CD8-positive, alpha-beta memory T cell (primary cell): ENCODE measurements at regions not wholly inside any gene's neighbourhood (a gene's known extent, or its start where the extent isn't known, plus 50 kb on each side); places are given as distances from the start of the nearest gene placed in this dataset.

ENCODE experiments used
- CTCF ChIA-PET: fragments of 350-600 bp; sonication (Branson Sonifier 250); formaldehyde crosslinking; loops from one replicate; lab custom pipeline; 2021; ENCODE audit warnings: antibody characterized with exemption; lab: Charles Lee
- POLR2A ChIA-PET: fragments of 350-600 bp; sonication (Branson Sonifier 250); formaldehyde crosslinking; loops from one replicate; lab custom pipeline; 2021; ENCODE audit warnings: antibody characterized with exemption; lab: Charles Lee
- DNase-seq, 5 donors: peaks; one replicate each; pipeline versions ENCODE4 v3.0.0 to v3.0.0-alpha.2; 2020 to 2022; ENCODE audit warnings: mixed read lengths in 1 of 5
- H3K27ac ChIP-seq: one replicate; pipeline ENCODE4 v1.7.0; 2013; ENCODE audit warnings: low read depth, mild to moderate bottlenecking, low read length, moderate library complexity
- H3K27me3 ChIP-seq: 2 replicates; pipeline ENCODE4 v1.7.0; 2013; ENCODE audit warnings: low read length, mild to moderate bottlenecking; ENCODE audit not compliant: insufficient read depth, poor library complexity, severe bottlenecking
- H3K36me3 ChIP-seq: 2 replicates; pipeline ENCODE4 v1.7.0; 2013; ENCODE audit warnings: mild to moderate bottlenecking, low read length, moderate library complexity; ENCODE audit not compliant: insufficient read depth
- H3K4me1 ChIP-seq: 2 replicates; pipeline ENCODE4 v1.7.0; 2013; ENCODE audit warnings: mild to moderate bottlenecking, low read length, moderate library complexity; ENCODE audit not compliant: insufficient read depth
- H3K4me3 ChIP-seq: 2 replicates; pipeline ENCODE4 v1.7.0; 2013; ENCODE audit warnings: mild to moderate bottlenecking, low read length
- H3K9me3 ChIP-seq: 2 replicates; pipeline ENCODE4 v1.7.0; 2013; ENCODE audit warnings: mild to moderate bottlenecking, low read length
- H3K27ac Mint-ChIP-seq, 8 donors: one replicate each; pipeline ENCODE4 v1.8.0; 2020 to 2021; ENCODE audit warnings: mixed read lengths in 8 of 8, mild to moderate bottlenecking in 6 of 8, inconsistent platforms in 3 of 8, moderate library complexity in 3 of 8
- H3K27me3 Mint-ChIP-seq, 2 donors: one replicate each; pipeline ENCODE4 v1.8.0; 2020 to 2021; ENCODE audit warnings: mixed read lengths in 2 of 2, mild to moderate bottlenecking in 1 of 2, moderate library complexity in 1 of 2
- H3K36me3 Mint-ChIP-seq, 3 donors: one replicate each; pipeline ENCODE4 v1.8.0; 2020 to 2021; ENCODE audit warnings: mixed read lengths in 3 of 3, inconsistent platforms in 1 of 3, mild to moderate bottlenecking in 1 of 3
- H3K4me1 Mint-ChIP-seq, 3 donors: one replicate each; pipeline ENCODE4 v1.8.0; 2020 to 2021; ENCODE audit warnings: mixed read lengths in 3 of 3, inconsistent platforms in 1 of 3, mild to moderate bottlenecking in 1 of 3
- H3K4me3 Mint-ChIP-seq, 7 donors: one replicate each; pipeline ENCODE4 v1.8.0; 2020 to 2021; ENCODE audit warnings: mixed read lengths in 7 of 7, mild to moderate bottlenecking in 6 of 7, moderate library complexity in 4 of 7, inconsistent platforms in 2 of 7
- H3K9me3 Mint-ChIP-seq, 5 donors: one replicate each; pipeline ENCODE4 v1.8.0; 2020 to 2022; ENCODE audit warnings: mixed read lengths in 5 of 5, mild to moderate bottlenecking in 3 of 5, moderate library complexity in 2 of 5, inconsistent platforms in 1 of 5

DNA sequence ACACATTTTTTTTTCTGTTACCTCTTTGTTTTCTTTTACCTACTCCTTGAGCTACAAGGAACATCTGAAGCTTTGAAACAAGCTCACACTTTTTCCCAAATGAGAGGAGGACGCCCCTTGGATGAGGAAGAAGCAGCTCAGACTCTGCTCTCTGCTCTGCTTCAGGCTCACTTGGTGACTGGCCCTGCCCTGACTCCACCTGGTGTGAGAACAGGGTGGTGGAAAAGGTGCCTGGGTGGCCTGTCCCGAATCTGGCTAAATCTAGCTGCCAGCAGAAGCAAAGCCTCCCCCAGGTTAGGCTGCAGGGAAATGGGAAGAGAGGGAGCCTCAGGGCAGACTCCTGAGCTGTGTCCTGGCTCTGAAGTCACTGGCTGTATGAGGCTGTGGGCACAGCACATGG lies 68.0 kb upstream of the CEACAM8 start:
- Mint-ChIP-seq H3K9me3 (peaks cover 7 to 17% (median 14%) of the 10 kb centered on the region in 5 donors), H3K27me3 (peaks cover 2 to 41% of the 10 kb centered on the region in 2 donors), H3K27ac (no peak overlapping the region), H3K4me3 (no peak overlapping the region), H3K4me1 (no peaks in the 10 kb centered on the region), H3K36me3 (no peaks in the 10 kb centered on the region)
- H3K36me3 ChIP-seq = no peaks in the 10 kb centered on the region
- no peaks in the 10 kb centered on the region for H3K9me3 ChIP-seq
- POLR2A ChIA-PET = no interaction called here
- H3K4me1 ChIP-seq = no peaks in the 10 kb centered on the region
- DNase-seq = no peak
- no peak overlapping the region for H3K27ac ChIP-seq
- H3K4me3 ChIP-seq = no peak overlapping the region
- CTCF ChIA-PET = no interaction called here
- no peaks in the 10 kb centered on the region for H3K27me3 ChIP-seq

DNA sequence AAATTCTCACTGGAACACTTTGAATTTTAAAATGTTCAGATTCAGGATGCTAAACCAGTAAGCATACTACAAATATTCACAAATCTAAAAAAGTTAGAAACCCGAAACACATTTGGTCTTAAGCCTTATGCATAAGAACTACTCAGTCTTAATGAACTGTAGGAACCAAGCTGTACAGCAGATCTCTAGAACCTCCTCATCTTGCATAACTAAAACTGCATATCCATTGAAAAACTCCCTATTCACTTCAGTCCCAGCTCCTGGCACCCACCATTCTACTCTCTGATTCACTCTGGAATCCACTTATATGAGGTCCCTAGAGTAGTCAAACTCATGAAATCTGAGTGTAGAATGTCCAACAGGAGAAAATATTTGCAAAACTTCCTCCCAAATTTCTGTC lies 65.6 kb upstream of the CEACAM8 start:
- Histone ChIP-seq H3K9me3 (no peaks in the 10 kb centered on the region), H3K36me3 (no peaks in the 10 kb centered on the region), H3K27me3 (no peaks in the 10 kb centered on the region), H3K27ac (no peak overlapping the region), H3K4me3 (no peak overlapping the region), H3K4me1 (no peaks in the 10 kb centered on the region)
- ChIA-PET POLR2A (no interaction called here), CTCF (no interaction called here)
- Mint-ChIP-seq H3K36me3 (no peaks in the 10 kb centered on the region), H3K4me3 (no peak overlapping the region), H3K27ac (no peak overlapping the region), H3K9me3 (peaks cover 7 to 17% (median 14%) of the 10 kb centered on the region in 5 donors), H3K27me3 (peaks cover 0 to 38% of the 10 kb centered on the region in 2 donors), H3K4me1 (no peaks in the 10 kb centered on the region)
- no peak for DNase-seq

DNA sequence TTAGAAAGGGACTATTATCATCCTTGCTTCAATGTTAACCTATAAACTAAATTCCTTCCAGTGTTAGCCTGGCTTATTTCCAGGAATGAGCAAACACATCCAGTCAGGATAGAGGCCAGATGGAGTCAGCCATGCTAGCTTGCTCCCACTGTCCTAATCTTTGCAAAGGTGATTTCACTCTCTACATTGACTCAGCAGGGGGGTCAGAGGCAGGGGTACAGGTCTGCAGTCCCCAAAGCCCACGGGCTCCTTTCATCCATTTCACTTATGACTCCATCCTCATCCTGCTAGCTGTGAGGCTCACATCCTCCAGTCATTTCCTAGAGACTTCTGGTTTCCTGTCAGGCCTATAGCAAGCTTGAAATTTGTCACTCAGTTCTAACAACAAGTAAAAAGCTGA lies 63.4 kb upstream of the CEACAM8 start:
- Mint-ChIP-seq H3K4me1 (no peaks in the 10 kb centered on the region), H3K27ac (no peak overlapping the region), H3K9me3 (peaks cover 7 to 17% (median 14%) of the 10 kb centered on the region in 5 donors), H3K4me3 (no peak overlapping the region), H3K27me3 (peaks cover 1 to 53% of the 10 kb centered on the region in 2 donors), H3K36me3 (no peaks in the 10 kb centered on the region)
- Histone ChIP-seq H3K36me3 (no peaks in the 10 kb centered on the region), H3K27ac (no peak overlapping the region), H3K4me1 (no peaks in the 10 kb centered on the region), H3K27me3 (no peaks in the 10 kb centered on the region), H3K9me3 (no peaks in the 10 kb centered on the region), H3K4me3 (no peak overlapping the region)
- POLR2A ChIA-PET = no interaction called here
- no peak for DNase-seq
- CTCF ChIA-PET = no interaction called here

DNA sequence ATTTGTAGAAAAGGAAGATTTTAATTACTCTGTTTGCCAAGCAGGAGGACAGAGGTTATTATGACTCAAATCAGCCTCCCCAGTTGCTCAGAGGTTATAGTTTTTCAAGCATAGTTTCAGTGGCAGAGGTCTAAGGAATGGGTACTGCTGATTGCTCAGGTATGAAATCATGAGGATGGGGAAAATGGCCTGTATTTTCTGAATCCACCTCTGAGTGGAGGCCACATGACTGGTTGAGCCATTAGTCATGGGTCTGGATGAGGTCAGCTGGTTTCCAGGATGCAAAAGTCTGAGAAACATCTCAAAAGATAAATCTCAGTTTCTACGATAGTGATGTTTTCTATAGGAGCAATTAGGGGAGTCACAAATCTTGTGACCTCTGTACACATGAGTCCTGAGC lies 62.8 kb upstream of the CEACAM8 start:
- CTCF ChIA-PET = no interaction called here
- no peak overlapping the region for H3K27ac ChIP-seq
- Mint-ChIP-seq H3K4me3 (no peak overlapping the region), H3K27me3 (peaks cover 3 to 52% of the 10 kb centered on the region in 2 donors), H3K36me3 (no peaks in the 10 kb centered on the region), H3K4me1 (no peaks in the 10 kb centered on the region), H3K9me3 (peaks cover 7 to 17% (median 14%) of the 10 kb centered on the region in 5 donors), H3K27ac (no peak overlapping the region)
- no peaks in the 10 kb centered on the region for H3K36me3 ChIP-seq
- no peaks in the 10 kb centered on the region for H3K4me1 ChIP-seq
- no peaks in the 10 kb centered on the region for H3K27me3 ChIP-seq
- no peaks in the 10 kb centered on the region for H3K9me3 ChIP-seq
- POLR2A ChIA-PET = no interaction called here
- no peak for DNase-seq
- no peak overlapping the region for H3K4me3 ChIP-seq

DNA sequence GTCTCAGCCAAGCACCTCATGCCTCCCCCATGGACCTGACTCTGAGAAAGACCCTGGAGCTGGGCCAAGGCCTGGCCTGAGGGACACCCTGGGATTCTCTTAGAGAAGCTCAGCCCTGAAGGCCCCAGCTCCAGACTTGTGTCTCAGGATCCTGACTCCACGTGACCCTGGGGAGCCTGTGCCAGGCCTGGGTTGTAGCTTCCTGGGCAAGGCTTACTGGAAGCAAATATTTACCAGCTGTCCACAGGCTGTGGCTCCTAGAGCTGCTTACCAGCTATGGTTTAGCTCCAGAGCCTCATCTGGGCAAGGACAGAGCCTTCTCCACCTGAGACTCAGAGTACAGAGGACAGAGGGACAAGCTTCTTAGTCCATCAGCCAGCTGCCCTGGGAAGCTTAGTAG lies 61.0 kb upstream of the CEACAM8 start:
- ChIA-PET CTCF (no interaction called here), POLR2A (no interaction called here)
- no peaks in the 10 kb centered on the region for H3K36me3 Mint-ChIP-seq
- no peaks in the 10 kb centered on the region for H3K4me1 ChIP-seq
- no peak overlapping the region for H3K4me3 ChIP-seq
- no peak overlapping the region for H3K27ac Mint-ChIP-seq
- peaks cover 14 to 63% of the 10 kb centered on the region in 2 donors for H3K27me3 Mint-ChIP-seq
- no peaks in the 10 kb centered on the region for H3K4me1 Mint-ChIP-seq
- no peaks in the 10 kb centered on the region for H3K9me3 ChIP-seq
- DNase-seq = no peak
- H3K27me3 ChIP-seq = no peaks in the 10 kb centered on the region
- peaks cover 7 to 16% (median 12%) of the 10 kb centered on the region in 5 donors for H3K9me3 Mint-ChIP-seq
- no peak overlapping the region for H3K27ac ChIP-seq
- H3K4me3 Mint-ChIP-seq = no peak overlapping the region
- H3K36me3 ChIP-seq = no peaks in the 10 kb centered on the region

DNA sequence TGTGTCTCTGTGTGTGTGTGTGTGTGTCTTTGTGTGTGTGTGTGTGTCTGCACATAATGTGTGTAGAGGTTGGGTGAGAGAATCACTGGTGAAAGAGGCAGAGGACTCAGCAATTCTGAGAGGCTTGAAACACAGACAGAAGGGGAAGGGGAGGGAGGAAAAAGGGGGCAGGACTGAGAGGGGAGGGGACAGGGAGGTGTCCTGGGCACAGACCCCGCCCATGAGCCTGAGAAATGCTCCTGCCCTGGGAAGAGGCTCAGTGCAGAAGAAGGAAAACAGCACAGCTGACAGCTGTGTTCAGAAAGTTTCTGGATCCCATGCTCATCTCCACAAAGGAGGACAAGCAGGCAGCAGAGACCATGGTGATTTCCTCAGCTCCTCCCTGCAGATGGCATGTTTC lies 59.1 kb upstream of the CEACAM8 start:
- Mint-ChIP-seq H3K4me3 (no peak overlapping the region), H3K36me3 (no peaks in the 10 kb centered on the region), H3K27me3 (peaks cover 20 to 67% of the 10 kb centered on the region in 2 donors), H3K9me3 (peaks cover 0 to 7% (median 2%) of the 10 kb centered on the region in 5 donors), H3K27ac (no peak overlapping the region), H3K4me1 (no peaks in the 10 kb centered on the region)
- Histone ChIP-seq H3K4me1 (no peaks in the 10 kb centered on the region), H3K27me3 (no peaks in the 10 kb centered on the region), H3K9me3 (no peaks in the 10 kb centered on the region), H3K27ac (no peak overlapping the region), H3K4me3 (no peak overlapping the region), H3K36me3 (no peaks in the 10 kb centered on the region)
- ChIA-PET CTCF (no interaction called here), POLR2A (no interaction called here)
- DNase-seq = no peak

DNA sequence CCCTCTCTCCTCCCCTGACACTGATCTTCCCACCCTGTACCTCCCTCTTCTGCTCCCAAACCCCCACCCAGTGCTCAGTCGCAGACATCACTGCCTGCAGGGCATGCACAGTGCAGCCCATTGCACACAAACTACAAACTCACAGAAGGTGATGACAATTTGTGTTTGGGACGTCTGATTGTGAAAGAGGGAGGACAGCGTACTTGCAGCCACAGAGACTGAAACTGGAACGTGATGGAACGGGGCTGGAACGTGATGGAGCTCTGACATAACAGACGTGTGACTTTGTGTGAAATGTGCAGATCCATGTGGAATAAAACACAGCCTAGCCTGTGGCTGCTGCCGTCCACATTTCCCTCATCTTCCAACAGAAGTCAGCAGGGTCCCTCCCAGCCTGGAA lies 57.3 kb upstream of the CEACAM8 start:
- CTCF ChIA-PET = no interaction called here
- H3K36me3 ChIP-seq = no peaks in the 10 kb centered on the region
- Mint-ChIP-seq H3K27me3 (peaks cover 20 to 60% of the 10 kb centered on the region in 2 donors), H3K4me3 (no peak overlapping the region), H3K27ac (no peak overlapping the region), H3K4me1 (no peaks in the 10 kb centered on the region), H3K36me3 (no peaks in the 10 kb centered on the region), H3K9me3 (peaks cover 0 to 1% (median 0%) of the 10 kb centered on the region in 5 donors)
- no peak overlapping the region for H3K27ac ChIP-seq
- POLR2A ChIA-PET = no interaction called here
- no peaks in the 10 kb centered on the region for H3K9me3 ChIP-seq
- H3K4me3 ChIP-seq = no peak overlapping the region
- no peaks in the 10 kb centered on the region for H3K27me3 ChIP-seq
- H3K4me1 ChIP-seq = no peaks in the 10 kb centered on the region
- no peak for DNase-seq
